Natural killer cell treated with Interleukin-12 subunit alpha and Interleukin-12 subunit beta and Interleukin-15 and Interleukin-18, amount 100 ng/mL, for 72 hours (primary cell): ENCODE measurements at regions not wholly inside any gene's neighbourhood (a gene's known extent, or its start where the extent isn't known, plus 50 kb on each side); places are given as distances from the start of the nearest gene placed in this dataset.
A peak's percentile ranks its signal among the peaks of the same experiment; 100 is the strongest.

Source experiments
- ATAC-seq, 2 donors: fragments of 150-1000 bp; cut with Tn5 transposase in 1 of 2; sonication (Bioruptor Pico), chemical (Tn5 transposase) in 1 of 2; 2 replicates each; pipeline ENCODE4 v1.10.0; 2021
- DNase-seq: peaks from one replicate; pipeline ENCODE4 v3.0.0; 2022; ENCODE audit warnings: low spot score
- H3K27ac Mint-ChIP-seq, 2 donors: 1 replicate in 1 of 2; 2 replicates in 1 of 2; pipeline ENCODE4 v1.8.0; 2022; ENCODE audit warnings: mixed read lengths in 2 of 2, mild to moderate bottlenecking in 1 of 2, moderate library complexity in 1 of 2
- H3K27me3 Mint-ChIP-seq, 2 donors: 1 replicate in 1 of 2; 2 replicates in 1 of 2; pipeline ENCODE4 v1.8.0; 2022; ENCODE audit warnings: mixed read lengths in 2 of 2
- H3K36me3 Mint-ChIP-seq: one replicate; pipeline ENCODE4 v1.8.0; 2022; ENCODE audit warnings: mixed read lengths
- H3K4me1 Mint-ChIP-seq, 2 donors: 1 replicate in 1 of 2; 2 replicates in 1 of 2; pipeline ENCODE4 v1.8.0; 2022; ENCODE audit warnings: low read depth in 2 of 2, mixed read lengths in 2 of 2, mild to moderate bottlenecking in 1 of 2
- H3K4me3 Mint-ChIP-seq: one replicate; pipeline ENCODE4 v1.8.0; 2022; ENCODE audit warnings: mixed read lengths
- H3K9me3 Mint-ChIP-seq: 2 replicates; pipeline ENCODE4 v1.8.0; 2022; ENCODE audit warnings: mixed read lengths

DNA sequence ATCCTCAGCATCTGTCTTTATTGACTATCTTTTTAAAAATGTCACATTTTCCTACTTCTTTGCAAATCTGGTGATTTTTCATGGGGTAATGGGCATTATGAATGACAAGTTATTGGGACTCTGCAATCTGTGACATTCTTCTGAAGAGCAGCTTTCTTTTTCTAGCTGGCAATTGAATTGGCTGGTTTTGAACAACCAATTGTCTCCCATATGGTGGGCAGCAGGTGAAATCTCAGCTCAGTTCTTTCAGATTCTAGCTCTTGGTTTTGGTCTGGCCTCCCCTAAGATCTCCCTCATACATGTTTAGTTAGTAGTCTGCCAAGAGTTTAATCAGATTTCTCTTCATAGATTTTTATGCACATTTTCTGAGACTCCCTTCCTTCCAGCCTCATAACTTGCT is 107.9 kb upstream of the EPB41L3 start:
- Mint-ChIP-seq H3K4me1 (no peaks in the 10 kb centered on the region), H3K9me3 (peaks cover 3% of the 10 kb centered on the region)
- no peak for DNase-seq

DNA sequence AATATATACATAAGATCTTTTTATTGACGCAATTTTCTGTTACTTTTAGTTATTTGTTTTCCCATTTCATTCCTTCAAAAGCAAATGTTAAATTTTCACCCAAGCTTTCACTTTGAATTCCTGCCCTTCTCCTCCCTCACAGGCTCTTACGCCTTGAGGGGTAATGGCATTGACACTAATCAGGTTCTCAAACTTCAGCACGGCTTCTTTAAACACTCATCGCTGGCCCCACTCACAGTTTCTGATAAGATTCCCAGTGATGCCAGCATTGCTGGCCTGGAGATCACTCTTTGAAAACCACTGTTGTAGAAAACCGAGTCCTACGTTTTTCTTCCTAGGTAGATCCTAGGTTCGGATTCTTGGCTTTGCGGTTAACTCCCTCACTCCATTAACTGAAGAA is 105.6 kb upstream of the EPB41L3 start:
- ATAC-seq (no peak), DNase-seq (no peak)
- Mint-ChIP-seq H3K9me3 (peaks cover 3% of the 10 kb centered on the region), H3K4me3 (no peak overlapping the region), H3K4me1 (no peaks in the 10 kb centered on the region), H3K27me3 (peaks cover 0 to 5% of the 10 kb centered on the region in 2 donors), H3K36me3 (no peaks in the 10 kb centered on the region), H3K27ac (no peak overlapping the region)

More for the DNA sequence above, 107.9 kb upstream of the EPB41L3 start:
- no peak overlapping the region for H3K27ac Mint-ChIP-seq
- peaks cover 0 to 5% of the 10 kb centered on the region in 2 donors for H3K27me3 Mint-ChIP-seq
- H3K4me3 Mint-ChIP-seq, result no peak overlapping the region
- H3K36me3 Mint-ChIP-seq, result no peaks in the 10 kb centered on the region
- ATAC-seq, result no peak

DNA sequence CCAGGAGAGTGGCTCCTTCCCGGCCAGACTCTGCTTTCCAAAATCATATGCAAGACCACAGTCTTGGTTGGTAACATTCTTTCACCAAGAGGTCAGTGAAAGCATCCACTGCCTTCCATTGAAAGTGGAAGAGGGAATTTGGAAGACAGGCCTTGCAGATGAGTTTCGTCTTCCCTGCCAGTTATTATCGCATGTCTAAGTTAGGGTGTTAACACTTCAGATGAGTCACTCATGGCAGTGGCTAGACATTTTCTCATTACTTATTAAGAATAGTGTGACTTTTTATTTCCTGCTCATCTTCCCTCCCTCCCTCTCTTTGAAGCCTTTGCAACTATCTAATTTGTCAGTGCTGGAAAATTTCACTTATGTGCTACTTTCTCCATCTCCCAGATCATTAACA is 102.9 kb upstream of the EPB41L3 start:
- Mint-ChIP-seq H3K4me3 (no peak overlapping the region), H3K9me3 (peaks cover 3% of the 10 kb centered on the region), H3K36me3 (no peaks in the 10 kb centered on the region), H3K27ac (no peak overlapping the region), H3K4me1 (no peaks in the 10 kb centered on the region), H3K27me3 (peaks cover under 1 to 8% of the 10 kb centered on the region in 2 donors)
- DNase-seq (no peak), ATAC-seq (no peak)

DNA sequence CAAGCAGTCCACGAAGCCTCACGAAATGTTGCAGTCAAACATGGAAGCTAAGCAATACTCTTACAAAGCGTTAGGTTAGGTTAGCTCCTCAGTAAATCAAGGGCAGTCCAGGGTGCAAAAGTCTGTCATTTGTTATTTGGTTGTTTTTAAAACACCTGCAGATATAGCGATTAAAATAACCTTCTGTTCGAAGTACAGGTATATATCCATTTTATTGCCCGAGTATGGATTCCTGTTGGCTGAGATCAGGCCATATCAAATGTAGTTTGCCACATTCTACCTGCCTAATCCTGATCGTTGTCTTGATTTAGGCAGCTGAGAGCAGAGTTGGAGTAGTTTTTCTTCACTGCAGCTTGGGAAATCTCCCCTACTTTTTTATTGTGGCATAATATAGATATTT is 99.5 kb upstream of the EPB41L3 start:
- Mint-ChIP-seq H3K4me3 (no peak overlapping the region), H3K36me3 (no peaks in the 10 kb centered on the region)
- no peak for ATAC-seq

DNA sequence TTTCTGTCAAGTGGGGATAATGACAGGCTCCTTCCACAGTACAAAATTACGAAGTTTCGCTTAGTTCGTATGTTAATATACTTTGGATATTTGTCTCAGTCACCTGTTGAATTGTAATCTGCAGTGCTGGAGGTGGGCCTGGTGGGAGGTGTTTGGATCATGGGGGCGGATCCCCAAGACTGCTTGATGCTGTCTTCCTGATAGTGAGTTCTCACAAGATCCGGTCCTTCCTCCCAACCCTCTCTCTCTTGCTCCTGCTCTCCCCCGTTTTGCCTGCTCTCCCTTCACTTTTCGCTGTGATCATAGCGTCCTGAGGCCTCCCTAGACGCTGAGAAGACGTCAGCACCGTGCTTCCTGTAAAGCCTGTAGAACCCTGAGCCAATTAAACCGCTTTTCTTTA is 97.1 kb upstream of the EPB41L3 start:
- Mint-ChIP-seq H3K36me3 (no peaks in the 10 kb centered on the region), H3K27ac (no peak overlapping the region), H3K27me3 (peaks cover 7 to 22% of the 10 kb centered on the region in 2 donors), H3K4me1 (no peaks in the 10 kb centered on the region), H3K4me3 (no peak overlapping the region), H3K9me3 (peaks cover 4% of the 10 kb centered on the region)
- ATAC-seq (no peak), DNase-seq (no peak)

More for the DNA sequence above, 99.5 kb upstream of the EPB41L3 start:
- Mint-ChIP-seq H3K27me3 (peaks cover 0 to 9% of the 10 kb centered on the region in 2 donors), H3K9me3 (no peaks in the 10 kb centered on the region), H3K27ac (no peak overlapping the region), H3K4me1 (no peaks in the 10 kb centered on the region)
- no peak for DNase-seq

DNA sequence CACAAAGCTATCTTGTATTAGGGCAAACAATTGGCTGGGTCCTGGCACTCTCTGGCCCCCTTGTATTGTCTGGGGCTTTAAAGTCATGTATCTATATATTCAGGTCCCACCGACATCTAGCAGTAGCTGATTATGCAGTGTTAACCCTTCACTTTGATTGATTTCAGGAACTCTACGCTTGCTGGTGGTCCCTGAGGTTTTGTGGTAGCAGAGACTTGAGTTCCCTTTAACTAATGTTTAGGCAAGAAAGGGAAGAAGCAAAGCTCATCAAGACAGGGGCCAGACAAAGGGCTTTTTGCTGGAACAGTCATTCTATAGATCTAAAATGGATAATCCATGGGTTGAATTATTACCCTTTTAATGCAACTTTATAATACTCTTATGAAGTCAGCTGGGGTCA is 95.3 kb upstream of the EPB41L3 start:
- Mint-ChIP-seq H3K27ac (no peak overlapping the region), H3K4me1 (no peaks in the 10 kb centered on the region), H3K9me3 (peaks cover 6% of the 10 kb centered on the region), H3K4me3 (no peak overlapping the region), H3K36me3 (no peaks in the 10 kb centered on the region), H3K27me3 (peaks cover 7 to 40% of the 10 kb centered on the region in 2 donors)
- no peak for DNase-seq
- ATAC-seq, result no peak

DNA sequence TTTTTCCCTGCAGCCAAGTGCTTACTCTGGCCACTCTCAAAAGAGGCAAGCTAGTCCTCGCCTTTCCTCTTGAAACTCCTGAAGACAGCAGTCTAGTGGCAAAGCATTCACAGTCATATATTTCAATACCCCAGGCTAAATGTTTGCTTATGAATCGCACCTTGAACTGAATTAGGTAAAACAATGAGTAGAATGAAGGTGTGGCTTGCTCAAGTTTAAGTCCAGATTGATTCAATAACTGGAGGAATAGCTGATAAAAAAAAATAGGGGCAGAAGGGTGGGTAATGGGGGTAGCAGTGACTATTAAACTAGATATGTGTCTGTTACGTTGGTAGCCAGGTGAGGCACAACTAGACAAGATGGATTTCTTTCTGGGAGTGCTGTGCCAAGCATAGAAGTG is 88.2 kb upstream of the EPB41L3 start:
- DNase-seq (no peak), ATAC-seq (no peak)
- Mint-ChIP-seq H3K36me3 (no peaks in the 10 kb centered on the region), H3K9me3 (peaks cover 6% of the 10 kb centered on the region), H3K4me3 (no peak overlapping the region), H3K27me3 (peaks cover 21 to 53% of the 10 kb centered on the region in 2 donors), H3K4me1 (no peaks in the 10 kb centered on the region), H3K27ac (no peak overlapping the region)

DNA sequence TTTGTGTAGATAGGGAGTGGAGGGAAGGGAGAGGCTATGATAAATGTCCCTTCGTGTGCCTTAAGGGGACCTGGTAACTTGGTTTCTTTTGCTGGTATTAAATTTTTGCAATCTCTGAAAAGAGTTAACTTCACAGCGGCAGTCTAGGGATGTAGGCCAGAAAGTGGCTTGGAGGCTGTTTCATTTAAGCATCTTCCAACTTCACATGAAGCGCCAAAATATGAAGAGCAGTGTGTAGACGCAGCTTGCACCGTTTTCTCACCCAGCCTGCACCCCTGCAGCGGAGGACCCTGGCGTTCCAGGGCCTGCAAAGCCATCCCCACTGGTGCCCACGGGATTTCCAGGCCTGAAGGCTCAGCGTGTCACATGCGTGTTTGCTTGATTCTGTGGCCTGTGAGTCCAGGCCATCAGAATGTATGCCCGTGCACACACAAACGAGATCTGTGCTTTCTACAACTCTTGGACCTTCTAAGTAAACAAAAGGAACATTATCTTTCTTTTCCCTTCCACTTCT is 87.2 kb upstream of the EPB41L3 start:
- no peak for DNase-seq
- ATAC-seq, result no peak
- H3K9me3 Mint-ChIP-seq, result peaks cover 3% of the 10 kb centered on the region
- no peak overlapping the region for H3K27ac Mint-ChIP-seq
- no peaks in the 10 kb centered on the region for H3K4me1 Mint-ChIP-seq
- no peak overlapping the region for H3K4me3 Mint-ChIP-seq
- no peaks in the 10 kb centered on the region for H3K36me3 Mint-ChIP-seq
- peaks cover 17 to 47% of the 10 kb centered on the region in 2 donors for H3K27me3 Mint-ChIP-seq

DNA sequence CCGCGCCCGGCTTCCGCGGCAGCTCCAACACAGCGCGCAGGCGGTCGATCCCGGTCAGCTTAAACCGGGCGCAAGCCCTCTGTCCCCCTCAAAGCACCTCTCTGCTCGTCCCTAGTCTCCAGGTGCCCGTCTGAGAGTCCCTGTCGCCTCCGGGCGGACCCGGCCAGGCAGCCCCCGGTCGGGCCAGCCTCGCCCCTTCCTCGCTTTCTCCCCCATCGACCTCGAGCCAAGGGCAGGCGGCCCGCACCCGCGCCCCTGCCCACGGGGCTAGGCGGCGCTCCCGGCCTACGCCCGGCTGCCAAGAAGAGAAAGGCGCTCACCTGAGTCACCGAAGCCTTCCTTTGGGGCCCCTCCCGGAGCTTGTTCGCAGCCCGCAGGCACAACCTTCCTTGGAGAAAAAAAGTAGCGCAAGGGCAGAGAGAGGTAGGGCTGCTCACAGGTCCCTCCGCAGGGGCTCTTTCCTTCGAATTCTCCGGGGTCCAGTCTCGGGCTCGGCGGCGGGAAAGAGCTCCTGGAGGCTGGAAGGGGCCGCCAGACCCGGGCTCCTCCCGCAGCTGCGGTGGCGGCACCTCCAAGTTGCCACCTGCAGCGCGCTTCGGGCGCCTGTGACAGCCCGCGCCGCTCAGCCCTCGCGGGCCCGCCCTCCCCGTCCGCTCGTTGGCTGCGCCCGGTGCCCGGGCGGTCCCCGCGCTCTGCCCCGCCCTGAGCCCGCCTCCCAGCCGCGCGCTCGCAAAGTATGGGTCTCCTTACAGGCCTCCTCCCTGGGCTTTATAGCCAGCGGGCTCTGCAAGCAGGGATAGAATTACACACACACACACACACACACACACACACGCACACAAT is 86.5 kb upstream of the EPB41L3 start:
- Mint-ChIP-seq H3K9me3 (peaks cover 1% of the 10 kb centered on the region), H3K4me3 (no peak overlapping the region), H3K27me3 (peaks cover 17 to 40% of the 10 kb centered on the region in 2 donors), H3K27ac (no peak overlapping the region), H3K4me1 (no peaks in the 10 kb centered on the region), H3K36me3 (no peaks in the 10 kb centered on the region)
- DNase-seq (no peak), ATAC-seq (peak; percentile 70 to 80)

DNA sequence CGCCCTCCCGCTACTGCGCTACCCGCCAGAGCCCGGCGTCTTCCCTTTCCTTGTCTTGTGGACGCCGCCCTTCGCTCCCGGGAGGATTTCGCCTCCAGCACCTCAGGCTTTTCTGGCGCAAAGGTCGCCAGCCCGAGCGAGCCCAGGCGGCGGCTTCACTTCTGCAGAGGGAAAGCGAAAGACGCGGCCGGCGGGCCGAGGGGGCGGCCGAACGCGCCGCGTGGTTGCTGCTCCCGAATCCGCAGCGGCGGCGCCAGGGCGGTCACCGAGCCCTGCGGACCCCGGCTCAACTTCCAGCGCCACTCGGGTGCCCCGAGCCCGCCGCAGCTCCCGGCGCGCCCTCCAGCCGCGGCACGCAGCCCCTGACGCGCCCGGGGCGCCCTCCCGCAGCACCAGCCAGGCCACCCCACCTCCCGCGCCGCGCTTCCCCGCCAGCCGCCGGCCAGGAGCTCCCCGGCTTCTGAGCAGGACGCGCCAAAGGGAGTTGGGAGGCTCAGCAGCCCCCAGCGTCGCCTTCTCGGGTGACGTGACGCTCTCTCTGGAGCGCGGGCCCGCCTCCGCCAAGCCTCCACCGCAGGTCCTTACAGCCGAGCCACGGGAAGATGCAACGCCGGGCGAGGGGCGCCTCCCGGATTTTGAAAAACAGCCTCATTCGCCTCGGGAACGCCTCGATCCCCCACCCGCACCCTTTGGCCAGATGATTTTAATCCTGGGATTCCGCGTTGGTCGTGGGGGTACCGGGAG is 84.9 kb upstream of the EPB41L3 start:
- Mint-ChIP-seq H3K27ac (no peak overlapping the region), H3K9me3 (no peaks in the 10 kb centered on the region), H3K4me3 (no peak overlapping the region), H3K4me1 (no peaks in the 10 kb centered on the region), H3K27me3 (peaks cover 15 to 24% of the 10 kb centered on the region in 2 donors), H3K36me3 (no peaks in the 10 kb centered on the region)
- DNase-seq (no peak), ATAC-seq (peak in 1 of 2 donors; percentile 20)

DNA sequence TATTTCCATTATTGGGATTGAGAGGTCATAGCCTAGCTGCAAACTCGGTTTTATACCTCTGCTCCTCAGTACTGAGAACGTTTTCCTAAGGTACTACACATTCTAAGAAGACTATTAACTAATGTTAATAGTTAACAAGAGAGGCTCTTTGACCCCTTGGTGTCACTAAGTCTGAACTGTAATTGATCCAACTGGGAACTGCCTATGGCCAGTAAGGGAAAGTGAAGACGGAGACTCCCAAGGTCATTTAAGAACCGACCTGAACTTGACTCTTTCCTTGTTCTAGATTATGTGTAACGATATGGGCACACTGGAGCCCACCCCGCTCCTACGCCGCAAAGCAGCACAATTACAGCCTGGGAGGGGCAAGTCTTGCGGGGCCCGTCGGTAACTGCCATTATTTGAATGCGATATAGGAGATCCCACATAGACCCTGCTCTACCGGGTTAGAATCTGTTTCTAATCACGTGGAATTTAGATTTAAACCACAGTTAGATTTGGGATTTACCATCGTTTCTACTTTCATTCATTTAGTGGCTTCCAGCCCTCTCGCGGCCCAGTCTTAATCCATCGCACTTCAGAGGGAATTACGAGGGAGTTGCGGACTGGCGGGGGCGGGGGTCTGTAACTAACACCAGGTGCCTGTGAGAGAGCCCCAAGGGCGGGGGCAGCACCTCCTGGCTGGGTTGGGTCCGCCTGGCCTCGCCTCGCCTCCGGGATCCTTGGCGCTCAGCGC is 84.1 kb upstream of the EPB41L3 start:
- H3K4me3 Mint-ChIP-seq, result no peak overlapping the region
- ATAC-seq (no peak), DNase-seq (no peak)
- peaks cover 12 to 17% of the 10 kb centered on the region in 2 donors for H3K27me3 Mint-ChIP-seq
- H3K9me3 Mint-ChIP-seq, result no peaks in the 10 kb centered on the region
- H3K27ac Mint-ChIP-seq, result no peak overlapping the region
- H3K4me1 Mint-ChIP-seq, result no peaks in the 10 kb centered on the region
- H3K36me3 Mint-ChIP-seq, result no peaks in the 10 kb centered on the region

DNA sequence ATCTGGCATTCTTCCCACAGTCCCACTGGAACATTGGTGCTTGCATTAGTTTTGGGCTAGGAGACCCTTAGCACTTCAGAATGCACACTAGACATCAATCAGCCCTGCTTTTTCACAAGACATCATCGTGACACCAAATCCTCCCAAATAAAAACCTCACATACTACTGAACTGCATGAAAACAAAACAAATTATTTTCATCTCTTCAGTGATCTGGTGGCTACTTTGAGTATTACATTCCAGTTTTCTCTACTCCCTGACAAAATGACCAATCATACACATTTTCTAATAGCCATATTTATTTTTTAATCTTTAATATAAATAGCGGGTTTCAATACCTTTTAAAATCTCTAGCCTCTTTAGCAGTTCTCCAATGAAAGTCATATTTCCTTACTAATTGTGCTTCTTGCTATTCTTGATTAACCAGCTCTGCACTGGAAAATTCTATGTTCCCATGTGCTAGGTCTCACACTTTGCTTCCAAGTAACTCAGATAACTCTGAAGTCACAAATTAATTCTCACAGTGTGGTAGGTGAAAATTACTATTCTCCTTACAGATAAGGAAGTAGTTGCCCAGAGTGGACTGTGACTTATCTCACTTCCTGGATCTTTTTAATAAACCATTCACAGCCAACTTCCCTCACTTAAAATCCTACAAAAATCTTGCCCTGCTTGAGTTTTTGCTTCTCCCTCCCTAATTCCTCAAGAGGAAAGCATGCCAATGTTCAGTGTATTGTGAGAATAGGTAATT is 82.5 kb upstream of the EPB41L3 start:
- Mint-ChIP-seq H3K4me1 (no peaks in the 10 kb centered on the region), H3K27ac (no peak overlapping the region), H3K36me3 (no peaks in the 10 kb centered on the region), H3K9me3 (no peaks in the 10 kb centered on the region), H3K27me3 (peaks cover 5 to 8% of the 10 kb centered on the region in 2 donors), H3K4me3 (no peak overlapping the region)
- no peak for ATAC-seq
- no peak for DNase-seq

DNA sequence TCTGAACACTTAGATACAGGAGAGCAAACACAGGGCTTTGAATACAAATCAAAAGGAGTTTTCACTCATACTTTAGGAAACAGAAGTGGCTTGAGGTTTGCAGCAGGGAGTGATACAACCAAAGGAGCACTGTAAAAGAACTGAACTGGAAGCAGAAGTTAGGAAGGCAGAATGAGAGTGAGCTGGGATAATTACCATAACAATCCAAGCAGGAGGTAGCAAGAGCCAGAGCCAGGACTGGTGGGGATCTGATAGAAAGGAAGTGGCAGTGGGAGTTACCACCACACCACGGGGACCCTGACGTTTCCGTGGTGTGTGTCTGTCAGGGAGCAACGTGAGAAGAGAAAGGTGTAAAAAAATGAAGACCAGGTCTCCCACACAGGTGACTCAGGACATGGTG is 81.3 kb upstream of the EPB41L3 start:
- no peak overlapping the region for H3K4me3 Mint-ChIP-seq
- H3K4me1 Mint-ChIP-seq, result no peaks in the 10 kb centered on the region

More for the DNA sequence above, 81.3 kb upstream of the EPB41L3 start:
- DNase-seq (no peak), ATAC-seq (no peak)
- Mint-ChIP-seq H3K9me3 (no peaks in the 10 kb centered on the region), H3K27me3 (peaks cover 0 to 6% of the 10 kb centered on the region in 2 donors), H3K36me3 (no peaks in the 10 kb centered on the region), H3K27ac (no peak overlapping the region)
